ENCODE measurements at regions not wholly inside any gene's neighbourhood (a gene's known extent, or its start where the extent isn't known, plus 50 kb on each side); places are given as distances from the start of the nearest gene placed in this dataset.

- no peak for DNase-seq
Observed at GRCh38 chr11:70647188-70648166, 249.1 kb downstream of the CTTN start.

- DNase-seq = peak; percentile 66 to 83
Observed at GRCh38 chr11:70650075-70650909, 252.0 kb downstream of the CTTN start.

GRCh38 chr11:70651031-70651430 is 252.7 kb downstream of the CTTN start:
- no peak for DNase-seq

GRCh38 chr11:70654016-70654415 is 255.7 kb downstream of the CTTN start:
- no peak for DNase-seq

- DNase-seq = no peak
Observed at GRCh38 chr11:70655816-70656215, 257.5 kb downstream of the CTTN start.

- no peak for DNase-seq
Observed at GRCh38 chr11:70656252-70656651, 257.9 kb downstream of the CTTN start.

- DNase-seq = no peak
Observed at GRCh38 chr11:70660059-70660888, 261.9 kb downstream of the CTTN start.

- DNase-seq = no peak
Observed at GRCh38 chr11:70660889-70661197, 262.5 kb downstream of the CTTN start.

- DNase-seq = no peak
Observed at GRCh38 chr11:70661761-70662501, 263.6 kb downstream of the CTTN start.

GRCh38 chr11:70662691-70663098 is 264.4 kb downstream of the CTTN start:
- no peak for DNase-seq

- no peak for DNase-seq
Observed at GRCh38 chr11:70663815-70664214, 265.5 kb downstream of the CTTN start.

- no peak for DNase-seq
Observed at GRCh38 chr11:70666311-70666710, 268.0 kb downstream of the CTTN start.

- no peak for DNase-seq
Observed at GRCh38 chr11:70667767-70668166, 269.4 kb downstream of the CTTN start.

- no peak for DNase-seq
Observed at GRCh38 chr11:70668204-70669202, 270.2 kb downstream of the CTTN start.

- DNase-seq = no peak
Observed at GRCh38 chr11:70669281-70669680, 271.0 kb downstream of the CTTN start.

- DNase-seq = no peak
Observed at GRCh38 chr11:70669871-70670675, 271.7 kb downstream of the CTTN start.

GRCh38 chr11:70670676-70671034 is 272.3 kb downstream of the CTTN start:
- DNase-seq = no peak

GRCh38 chr11:70671083-70671482 is 272.8 kb downstream of the CTTN start:
- DNase-seq = no peak

- no peak for DNase-seq
Observed at GRCh38 chr11:70671611-70672010, 273.3 kb downstream of the CTTN start.
